GM18873 (cell line): ENCODE measurements at regions not wholly inside any gene's neighbourhood (a gene's known extent, or its start where the extent isn't known, plus 50 kb on each side); places are given as distances from the start of the nearest gene placed in this dataset.

ENCODE experiments used
- ATAC-seq: cut with Tn5 transposase; IDR thresholded peaks from one replicate; pipeline ENCODE4 v1.9.1; 2021; ENCODE audit warnings: mild to moderate bottlenecking, moderate library complexity, moderate number of reproducible peaks; ENCODE audit not compliant: unreplicated experiment, low FRiP score

GRCh38 chr5:158147227-158147626, 288.3 kb upstream of the CLINT1 start:
- no peak for ATAC-seq

GRCh38 chr5:158145827-158146226, 286.9 kb upstream of the CLINT1 start:
- ATAC-seq, result no peak

GRCh38 chr5:158143081-158143480, 284.1 kb upstream of the CLINT1 start:
- no peak for ATAC-seq

- ATAC-seq, result no peak
Measured at GRCh38 chr5:158142156-158142555, 283.2 kb upstream of the CLINT1 start.

- ATAC-seq, result no peak
Measured at GRCh38 chr5:158140120-158140731, 281.3 kb upstream of the CLINT1 start.

GRCh38 chr5:158139161-158139560, 280.2 kb upstream of the CLINT1 start:
- no peak for ATAC-seq

- ATAC-seq, result no peak
Measured at GRCh38 chr5:158135682-158136179, 276.8 kb upstream of the CLINT1 start.

- no peak for ATAC-seq
Measured at GRCh38 chr5:158133369-158133768, 274.4 kb upstream of the CLINT1 start.

- ATAC-seq, result no peak
Measured at GRCh38 chr5:158127536-158127935, 268.6 kb upstream of the CLINT1 start.

GRCh38 chr5:158126442-158127405, 267.8 kb upstream of the CLINT1 start:
- ATAC-seq, result no peak

GRCh38 chr5:158124606-158125316, 265.8 kb upstream of the CLINT1 start:
- no peak for ATAC-seq

GRCh38 chr5:158123595-158123994, 264.6 kb upstream of the CLINT1 start:
- no peak for ATAC-seq

- ATAC-seq, result no peak
Measured at GRCh38 chr5:158121678-158122077, 262.7 kb upstream of the CLINT1 start.

GRCh38 chr5:158120760-158121159, 261.8 kb upstream of the CLINT1 start:
- no peak for ATAC-seq

- no peak for ATAC-seq
Measured at GRCh38 chr5:158119961-158120723, 261.2 kb upstream of the CLINT1 start.

GRCh38 chr5:158117467-158118160, 258.7 kb upstream of the CLINT1 start:
- no peak for ATAC-seq

GRCh38 chr5:158116965-158117364, 258.0 kb upstream of the CLINT1 start:
- ATAC-seq, result no peak

GRCh38 chr5:158115468-158115867, 256.5 kb upstream of the CLINT1 start:
- ATAC-seq, result no peak

GRCh38 chr5:158108177-158108576, 249.2 kb upstream of the CLINT1 start:
- no peak for ATAC-seq
